Esophagus squamous epithelium (tissue), 4 donors: ENCODE measurements at regions not wholly inside any gene's neighbourhood (a gene's known extent, or its start where the extent isn't known, plus 50 kb on each side); places are given as distances from the start of the nearest gene placed in this dataset.

Experiments
- POLR2A ChIP-seq, 4 donors: fragments of 450-650 bp; IDR thresholded peaks; one replicate each; pipeline ENCODE4 v1.6.1; 2017; ENCODE audit warnings: antibody characterized with exemption in 4 of 4, mild to moderate bottlenecking in 4 of 4, moderate library complexity in 3 of 4
- TF ChIP-seq, protein P1 (sequence below), 6 experiments: fragments of 450-650 bp in 4 of 6; fragments of 200-600 bp in 2 of 6; sonication (generic) in 2 of 6; IDR thresholded peaks; one replicate each; pipeline ENCODE4 v1.5.1; 2016 to 2019; ENCODE audit warnings: antibody characterized with exemption in 6 of 6, mild to moderate bottlenecking in 4 of 6, moderate library complexity in 4 of 6

DNA sequence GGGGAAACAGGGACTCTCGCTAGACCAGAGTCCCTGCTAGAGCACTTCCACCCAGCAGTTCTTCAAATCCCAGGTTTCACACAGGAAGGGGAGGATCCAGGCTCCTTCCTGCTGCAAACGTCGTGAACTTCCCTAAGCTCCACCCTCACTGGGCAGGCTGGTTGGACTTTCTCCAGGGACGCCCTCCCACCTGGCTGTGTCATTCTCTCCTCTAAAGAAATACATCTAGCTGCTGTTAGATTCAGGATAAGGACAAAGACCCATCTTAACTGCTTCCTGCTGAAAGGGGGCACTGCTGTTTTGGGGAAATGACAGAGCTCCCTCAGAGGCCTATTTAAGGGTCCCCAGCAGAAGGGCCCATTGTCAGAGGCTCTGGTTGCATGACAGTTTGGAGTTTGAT is 230.7 kb downstream of the SEMA6A start:
- TF ChIP-seq, protein P1, sequence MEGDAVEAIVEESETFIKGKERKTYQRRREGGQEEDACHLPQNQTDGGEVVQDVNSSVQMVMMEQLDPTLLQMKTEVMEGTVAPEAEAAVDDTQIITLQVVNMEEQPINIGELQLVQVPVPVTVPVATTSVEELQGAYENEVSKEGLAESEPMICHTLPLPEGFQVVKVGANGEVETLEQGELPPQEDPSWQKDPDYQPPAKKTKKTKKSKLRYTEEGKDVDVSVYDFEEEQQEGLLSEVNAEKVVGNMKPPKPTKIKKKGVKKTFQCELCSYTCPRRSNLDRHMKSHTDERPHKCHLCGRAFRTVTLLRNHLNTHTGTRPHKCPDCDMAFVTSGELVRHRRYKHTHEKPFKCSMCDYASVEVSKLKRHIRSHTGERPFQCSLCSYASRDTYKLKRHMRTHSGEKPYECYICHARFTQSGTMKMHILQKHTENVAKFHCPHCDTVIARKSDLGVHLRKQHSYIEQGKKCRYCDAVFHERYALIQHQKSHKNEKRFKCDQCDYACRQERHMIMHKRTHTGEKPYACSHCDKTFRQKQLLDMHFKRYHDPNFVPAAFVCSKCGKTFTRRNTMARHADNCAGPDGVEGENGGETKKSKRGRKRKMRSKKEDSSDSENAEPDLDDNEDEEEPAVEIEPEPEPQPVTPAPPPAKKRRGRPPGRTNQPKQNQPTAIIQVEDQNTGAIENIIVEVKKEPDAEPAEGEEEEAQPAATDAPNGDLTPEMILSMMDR (IDR thresholded peaks at IDR 0.05) = no peak
- no peak for TF ChIP-seq POLR2A (IDR thresholded peaks at IDR 0.05)
